ENCODE measurements at regions not wholly inside any gene's neighbourhood (a gene's known extent, or its start where the extent isn't known, plus 50 kb on each side); places are given as distances from the start of the nearest gene placed in this dataset.
A peak's percentile ranks its signal among the peaks of the same experiment; 100 is the strongest.

DNA sequence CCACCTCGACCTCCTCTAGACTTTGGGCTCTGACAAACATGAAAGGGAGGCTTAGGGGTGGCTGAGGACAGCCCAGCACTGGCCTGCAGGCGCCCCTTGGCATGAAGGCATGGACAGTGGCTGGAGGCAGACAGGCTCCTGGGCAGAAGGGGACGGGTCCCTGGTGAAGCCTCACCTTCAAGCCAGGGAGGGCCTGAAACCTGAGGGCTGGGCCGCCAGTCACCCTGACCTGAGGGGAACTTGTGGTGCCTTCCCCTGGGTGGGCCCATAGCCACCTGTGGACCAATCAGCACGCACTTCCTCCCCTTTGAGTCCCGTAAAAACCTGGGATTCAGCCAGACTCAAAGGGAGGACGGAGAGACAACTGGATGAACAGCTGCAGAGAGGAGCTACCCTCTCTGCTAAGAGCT lies 90.4 kb upstream of the PUM3 start:
- no peaks in the 10 kb centered on the region for H3K4me1 Mint-ChIP-seq
- POLR2A ChIA-PET, result no interaction called here

More for the DNA sequence above, 90.4 kb upstream of the PUM3 start:
- Mint-ChIP-seq H3K27ac (no peak overlapping the region), H3K4me3 (no peak overlapping the region), H3K27me3 (ENCODE audit: low read depth) (no peaks in the 10 kb centered on the region), H3K36me3 (no peaks in the 10 kb centered on the region), H3K9me3 (no peaks in the 10 kb centered on the region)
- ATAC-seq (peak; percentile 70), DNase-seq (ENCODE audit: low spot score) (no peak)
- CTCF ChIA-PET, result no interaction called here
- TF ChIP-seq ZNF671 (CRISPR knock-in tag; IDR thresholded peaks at IDR 0.05) (no peak), CREM (CRISPR knock-in tag; IDR thresholded peaks at IDR 0.05) (no peak), TCF7 (CRISPR knock-in tag; IDR thresholded peaks at IDR 0.05; ENCODE audit: low read depth) (no peak), ZNF425 (CRISPR knock-in tag; conservative IDR thresholded peaks at IDR 0.05) (no peak), FOXK1 (CRISPR knock-in tag; IDR thresholded peaks at IDR 0.05) (no peak), RORB (CRISPR knock-in tag; IDR thresholded peaks at IDR 0.05) (no peak), ZMAT4 (CRISPR knock-in tag; IDR thresholded peaks at IDR 0.05) (no peak), NFE2L1 (CRISPR knock-in tag; IDR thresholded peaks at IDR 0.05) (no peak), JAZF1 (CRISPR knock-in tag; IDR thresholded peaks at IDR 0.05) (no peak), E2F5 (CRISPR knock-in tag; IDR thresholded peaks at IDR 0.05) (no peak), TP53 (CRISPR knock-in tag; IDR thresholded peaks at IDR 0.05) (no peak), MLX (CRISPR knock-in tag; IDR thresholded peaks at IDR 0.05) (no peak), EMX1 (CRISPR knock-in tag; IDR thresholded peaks at IDR 0.05) (no peak), ZNF512 (CRISPR knock-in tag; IDR thresholded peaks at IDR 0.05; ENCODE audit: borderline replicate concordance) (no peak), ZNF263 (CRISPR knock-in tag; IDR thresholded peaks at IDR 0.05; ENCODE audit: low read depth) (no peak)
- TF ChIP-seq, protein P1, sequence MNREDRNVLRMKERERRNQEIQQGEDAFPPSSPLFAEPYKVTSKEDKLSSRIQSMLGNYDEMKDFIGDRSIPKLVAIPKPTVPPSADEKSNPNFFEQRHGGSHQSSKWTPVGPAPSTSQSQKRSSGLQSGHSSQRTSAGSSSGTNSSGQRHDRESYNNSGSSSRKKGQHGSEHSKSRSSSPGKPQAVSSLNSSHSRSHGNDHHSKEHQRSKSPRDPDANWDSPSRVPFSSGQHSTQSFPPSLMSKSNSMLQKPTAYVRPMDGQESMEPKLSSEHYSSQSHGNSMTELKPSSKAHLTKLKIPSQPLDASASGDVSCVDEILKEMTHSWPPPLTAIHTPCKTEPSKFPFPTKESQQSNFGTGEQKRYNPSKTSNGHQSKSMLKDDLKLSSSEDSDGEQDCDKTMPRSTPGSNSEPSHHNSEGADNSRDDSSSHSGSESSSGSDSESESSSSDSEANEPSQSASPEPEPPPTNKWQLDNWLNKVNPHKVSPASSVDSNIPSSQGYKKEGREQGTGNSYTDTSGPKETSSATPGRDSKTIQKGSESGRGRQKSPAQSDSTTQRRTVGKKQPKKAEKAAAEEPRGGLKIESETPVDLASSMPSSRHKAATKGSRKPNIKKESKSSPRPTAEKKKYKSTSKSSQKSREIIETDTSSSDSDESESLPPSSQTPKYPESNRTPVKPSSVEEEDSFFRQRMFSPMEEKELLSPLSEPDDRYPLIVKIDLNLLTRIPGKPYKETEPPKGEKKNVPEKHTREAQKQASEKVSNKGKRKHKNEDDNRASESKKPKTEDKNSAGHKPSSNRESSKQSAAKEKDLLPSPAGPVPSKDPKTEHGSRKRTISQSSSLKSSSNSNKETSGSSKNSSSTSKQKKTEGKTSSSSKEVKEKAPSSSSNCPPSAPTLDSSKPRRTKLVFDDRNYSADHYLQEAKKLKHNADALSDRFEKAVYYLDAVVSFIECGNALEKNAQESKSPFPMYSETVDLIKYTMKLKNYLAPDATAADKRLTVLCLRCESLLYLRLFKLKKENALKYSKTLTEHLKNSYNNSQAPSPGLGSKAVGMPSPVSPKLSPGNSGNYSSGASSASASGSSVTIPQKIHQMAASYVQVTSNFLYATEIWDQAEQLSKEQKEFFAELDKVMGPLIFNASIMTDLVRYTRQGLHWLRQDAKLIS (CRISPR knock-in tag; IDR thresholded peaks at IDR 0.05; ENCODE audit: borderline replicate concordance), result no peak
- TF ChIP-seq, protein P2, sequence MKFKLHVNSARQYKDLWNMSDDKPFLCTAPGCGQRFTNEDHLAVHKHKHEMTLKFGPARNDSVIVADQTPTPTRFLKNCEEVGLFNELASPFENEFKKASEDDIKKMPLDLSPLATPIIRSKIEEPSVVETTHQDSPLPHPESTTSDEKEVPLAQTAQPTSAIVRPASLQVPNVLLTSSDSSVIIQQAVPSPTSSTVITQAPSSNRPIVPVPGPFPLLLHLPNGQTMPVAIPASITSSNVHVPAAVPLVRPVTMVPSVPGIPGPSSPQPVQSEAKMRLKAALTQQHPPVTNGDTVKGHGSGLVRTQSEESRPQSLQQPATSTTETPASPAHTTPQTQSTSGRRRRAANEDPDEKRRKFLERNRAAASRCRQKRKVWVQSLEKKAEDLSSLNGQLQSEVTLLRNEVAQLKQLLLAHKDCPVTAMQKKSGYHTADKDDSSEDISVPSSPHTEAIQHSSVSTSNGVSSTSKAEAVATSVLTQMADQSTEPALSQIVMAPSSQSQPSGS (CRISPR knock-in tag; IDR thresholded peaks at IDR 0.05; ENCODE audit: borderline replicate concordance, low read depth), result no peak
- TF ChIP-seq, protein P3, sequence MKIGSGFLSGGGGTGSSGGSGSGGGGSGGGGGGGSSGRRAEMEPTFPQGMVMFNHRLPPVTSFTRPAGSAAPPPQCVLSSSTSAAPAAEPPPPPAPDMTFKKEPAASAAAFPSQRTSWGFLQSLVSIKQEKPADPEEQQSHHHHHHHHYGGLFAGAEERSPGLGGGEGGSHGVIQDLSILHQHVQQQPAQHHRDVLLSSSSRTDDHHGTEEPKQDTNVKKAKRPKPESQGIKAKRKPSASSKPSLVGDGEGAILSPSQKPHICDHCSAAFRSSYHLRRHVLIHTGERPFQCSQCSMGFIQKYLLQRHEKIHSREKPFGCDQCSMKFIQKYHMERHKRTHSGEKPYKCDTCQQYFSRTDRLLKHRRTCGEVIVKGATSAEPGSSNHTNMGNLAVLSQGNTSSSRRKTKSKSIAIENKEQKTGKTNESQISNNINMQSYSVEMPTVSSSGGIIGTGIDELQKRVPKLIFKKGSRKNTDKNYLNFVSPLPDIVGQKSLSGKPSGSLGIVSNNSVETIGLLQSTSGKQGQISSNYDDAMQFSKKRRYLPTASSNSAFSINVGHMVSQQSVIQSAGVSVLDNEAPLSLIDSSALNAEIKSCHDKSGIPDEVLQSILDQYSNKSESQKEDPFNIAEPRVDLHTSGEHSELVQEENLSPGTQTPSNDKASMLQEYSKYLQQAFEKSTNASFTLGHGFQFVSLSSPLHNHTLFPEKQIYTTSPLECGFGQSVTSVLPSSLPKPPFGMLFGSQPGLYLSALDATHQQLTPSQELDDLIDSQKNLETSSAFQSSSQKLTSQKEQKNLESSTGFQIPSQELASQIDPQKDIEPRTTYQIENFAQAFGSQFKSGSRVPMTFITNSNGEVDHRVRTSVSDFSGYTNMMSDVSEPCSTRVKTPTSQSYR (CRISPR knock-in tag; IDR thresholded peaks at IDR 0.05), result no peak

Measured in WTC11 (cell line).